Gastrocnemius medialis (tissue), 4 donors: ENCODE measurements at regions not wholly inside any gene's neighbourhood (a gene's known extent, or its start where the extent isn't known, plus 50 kb on each side); places are given as distances from the start of the nearest gene placed in this dataset.
A peak's percentile ranks its signal among the peaks of the same experiment; 100 is the strongest.

Source experiments
- ATAC-seq, 2 donors: fragments of 150-250 bp; one replicate each; pipeline ENCODE4 v1.9.1; 2016
- DNase-seq, 2 donors: peaks; one replicate each; pipeline ENCODE4 v3.0.0-alpha.2; 2019
- H3K27ac ChIP-seq, 4 donors: fragments of 200-600 bp; sonication (generic); 1 replicate in 1 of 4; 2 replicates in 3 of 4; pipeline ENCODE4 v1.5.1; 2016 to 2018; ENCODE audit warnings: mild to moderate bottlenecking in 2 of 4, moderate library complexity in 1 of 4
- H3K27me3 ChIP-seq, 3 donors: fragments of 200-600 bp; sonication (generic) in 2 of 3; 1 replicate in 1 of 3; 2 replicates in 2 of 3; pipeline versions ENCODE4 v1.5.1 to v1.6.0; 2016 to 2019; ENCODE audit warnings: mild to moderate bottlenecking in 1 of 3, moderate library complexity in 1 of 3
- H3K36me3 ChIP-seq, 2 donors: fragments of 200-600 bp; sonication (generic) in 1 of 2; one replicate each; pipeline ENCODE4 v1.5.1; 2017 to 2018
- H3K4me1 ChIP-seq, 2 donors: fragments of 200-600 bp; sonication (generic) in 1 of 2; one replicate each; pipeline ENCODE4 v1.5.1; 2016 to 2017; ENCODE audit warnings: mild to moderate bottlenecking in 2 of 2
- H3K4me3 ChIP-seq, 4 donors: fragments of 200-600 bp; sonication (generic) in 3 of 4; 1 replicate in 1 of 4; 2 replicates in 3 of 4; pipeline ENCODE4 v1.5.1; 2016 to 2019; ENCODE audit warnings: mild to moderate bottlenecking in 2 of 4
- H3K9me3 ChIP-seq, 3 donors: fragments of 200-600 bp; sonication (generic) in 2 of 3; 1 replicate in 1 of 3; 2 replicates in 2 of 3; pipeline ENCODE4 v1.5.1; 2016 to 2019
- POLR2A ChIP-seq, 2 donors: fragments of 450-650 bp; IDR thresholded peaks; one replicate each; pipeline ENCODE4 v1.6.1; 2017; ENCODE audit warnings: antibody characterized with exemption in 2 of 2, mild to moderate bottlenecking in 2 of 2, moderate library complexity in 2 of 2
- in situ Hi-C, 4 donors: fragments of 200-750 bp; cut with MboI; loops; one replicate each; pipeline versions ENCODE4 v1.15.0 to v1.8.0; 2017; ENCODE audit warnings: low sequenced_read_pairs in 4 of 4
- intact Hi-C: fragments of 100-400 bp; cut with DNase I; formaldehyde crosslinking; loops from one replicate; pipeline ENCODE4 v1.15.1; 2023; ENCODE audit warnings: low total_unique reads
- TF ChIP-seq, protein P1 (sequence below), 5 experiments: fragments of 450-650 bp in 3 of 5; fragments of 200-600 bp in 2 of 5; sonication (generic) in 2 of 5; IDR thresholded peaks in 4 of 5; conservative IDR thresholded peaks in 1 of 5; 1 replicate in 4 of 5; 2 replicates in 1 of 5; pipeline ENCODE4 v1.5.1; 2016 to 2019; ENCODE audit warnings: antibody characterized with exemption in 5 of 5, mild to moderate bottlenecking in 3 of 5, moderate library complexity in 3 of 5

DNA sequence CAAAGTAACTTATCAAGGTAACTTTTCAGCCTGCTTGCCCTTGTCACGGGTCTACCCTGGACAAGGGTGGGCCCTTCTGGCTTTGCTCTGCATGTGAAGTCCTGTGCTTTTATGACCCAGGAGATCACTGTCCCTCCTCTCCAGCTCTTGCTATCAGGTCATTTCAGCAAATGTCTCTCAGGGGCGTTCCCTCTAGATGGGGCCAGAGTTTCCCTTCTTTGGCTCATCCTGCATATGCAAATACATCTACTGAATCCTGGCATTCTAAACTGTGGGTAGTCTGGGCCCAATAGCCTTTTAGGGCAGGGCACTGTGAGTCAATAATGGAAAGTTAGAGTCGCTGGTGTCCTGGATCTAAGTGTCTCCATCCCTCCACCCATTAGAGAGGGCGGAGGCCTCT, 366.9 kb upstream of the USP24 start:
- TF ChIP-seq, protein P1, sequence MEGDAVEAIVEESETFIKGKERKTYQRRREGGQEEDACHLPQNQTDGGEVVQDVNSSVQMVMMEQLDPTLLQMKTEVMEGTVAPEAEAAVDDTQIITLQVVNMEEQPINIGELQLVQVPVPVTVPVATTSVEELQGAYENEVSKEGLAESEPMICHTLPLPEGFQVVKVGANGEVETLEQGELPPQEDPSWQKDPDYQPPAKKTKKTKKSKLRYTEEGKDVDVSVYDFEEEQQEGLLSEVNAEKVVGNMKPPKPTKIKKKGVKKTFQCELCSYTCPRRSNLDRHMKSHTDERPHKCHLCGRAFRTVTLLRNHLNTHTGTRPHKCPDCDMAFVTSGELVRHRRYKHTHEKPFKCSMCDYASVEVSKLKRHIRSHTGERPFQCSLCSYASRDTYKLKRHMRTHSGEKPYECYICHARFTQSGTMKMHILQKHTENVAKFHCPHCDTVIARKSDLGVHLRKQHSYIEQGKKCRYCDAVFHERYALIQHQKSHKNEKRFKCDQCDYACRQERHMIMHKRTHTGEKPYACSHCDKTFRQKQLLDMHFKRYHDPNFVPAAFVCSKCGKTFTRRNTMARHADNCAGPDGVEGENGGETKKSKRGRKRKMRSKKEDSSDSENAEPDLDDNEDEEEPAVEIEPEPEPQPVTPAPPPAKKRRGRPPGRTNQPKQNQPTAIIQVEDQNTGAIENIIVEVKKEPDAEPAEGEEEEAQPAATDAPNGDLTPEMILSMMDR (IDR thresholded peaks at IDR 0.05 in 4 of 5, conservative IDR thresholded peaks at IDR 0.05 in 1 of 5), result no peak
- no peak for TF ChIP-seq POLR2A (IDR thresholded peaks at IDR 0.05)
- no peak for DNase-seq
- ATAC-seq, result no peak
- Histone ChIP-seq H3K4me1 (peaks cover 7 to 32% of the 10 kb centered on the region in 2 donors), H3K36me3 (no peaks in the 10 kb centered on the region), H3K27me3 (no peaks in the 10 kb centered on the region), H3K9me3 (no peaks in the 10 kb centered on the region), H3K4me3 (no peak overlapping the region), H3K27ac (peak overlapping the region in 2 of 4 donors; percentile 45 to 74)
- in situ Hi-C loops, result no loop called here
- intact Hi-C loops, result no loop called here

DNA sequence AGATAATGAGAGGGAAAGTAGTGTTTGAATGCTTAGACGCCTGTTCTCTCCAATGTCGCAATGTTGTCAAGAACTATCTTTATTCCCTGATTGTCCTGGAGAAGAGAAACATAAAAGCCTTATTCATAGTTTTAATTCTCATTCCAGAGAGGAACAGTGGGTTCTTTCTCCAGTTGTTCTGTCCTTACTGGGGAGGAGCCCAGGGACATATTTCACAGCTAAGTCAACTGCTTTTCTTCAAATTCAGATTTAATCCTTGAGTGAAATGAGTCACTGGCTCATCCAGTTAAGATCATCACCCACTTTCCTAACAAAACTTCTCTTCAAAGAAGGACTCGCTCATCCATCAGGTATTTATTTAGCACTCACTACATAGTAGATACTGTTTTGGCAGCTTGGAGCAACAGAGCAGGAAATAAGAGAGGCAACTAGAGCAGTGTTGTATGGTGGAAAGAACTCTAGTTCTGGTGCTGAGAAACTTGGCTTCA, 365.7 kb upstream of the USP24 start:
- no peaks in the 10 kb centered on the region for H3K27me3 ChIP-seq
- ATAC-seq, result peak; percentile 82 to 89
- TF ChIP-seq POLR2A (IDR thresholded peaks at IDR 0.05), result no peak
- TF ChIP-seq, protein P1 (IDR thresholded peaks at IDR 0.05 in 4 of 5, conservative IDR thresholded peaks at IDR 0.05 in 1 of 5), result no peak
- H3K36me3 ChIP-seq, result no peaks in the 10 kb centered on the region
- in situ Hi-C loops, result no loop called here
- no peaks in the 10 kb centered on the region for H3K9me3 ChIP-seq
- peak overlapping the region; percentile 26 to 74 (median 54) for H3K27ac ChIP-seq
- no peak overlapping the region for H3K4me3 ChIP-seq
- intact Hi-C loops, result no loop called here
- peak; percentile 25 to 30 for DNase-seq
- H3K4me1 ChIP-seq, result peaks cover 7 to 38% of the 10 kb centered on the region in 2 donors

DNA sequence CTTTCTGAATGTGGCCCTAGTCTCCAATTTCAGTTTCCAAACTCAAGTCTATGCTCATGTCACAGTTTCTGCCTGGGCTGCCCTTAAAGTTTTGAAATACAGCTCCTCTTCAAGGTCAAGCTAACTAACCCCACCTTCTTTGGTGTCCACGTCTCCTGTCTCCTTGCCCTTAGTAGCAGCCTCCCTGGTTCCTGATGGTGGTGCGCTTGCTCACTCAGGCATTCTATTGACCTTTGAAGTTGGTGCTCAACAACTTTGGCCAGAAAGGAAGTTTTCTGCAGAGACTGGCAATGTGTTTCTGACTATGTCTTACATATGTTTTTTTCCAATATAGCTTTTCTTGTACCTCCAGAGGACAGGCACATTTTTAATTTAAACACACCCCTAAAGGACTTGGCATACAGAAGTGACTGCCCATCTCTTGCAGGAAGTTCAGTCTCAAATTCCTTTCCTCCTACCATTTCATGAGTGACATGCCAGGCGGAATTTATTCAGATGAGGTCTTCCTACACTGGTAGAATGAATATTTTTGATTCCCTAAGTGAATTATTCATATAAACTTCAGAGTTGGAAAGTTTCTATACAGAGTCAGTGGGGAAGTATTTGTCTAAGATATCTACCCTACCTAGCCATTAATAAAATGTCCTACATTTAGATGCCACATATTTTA, 364.3 kb upstream of the USP24 start:
- no peak for TF ChIP-seq POLR2A (IDR thresholded peaks at IDR 0.05)
- TF ChIP-seq, protein P1 (IDR thresholded peaks at IDR 0.05 in 4 of 5, conservative IDR thresholded peaks at IDR 0.05 in 1 of 5), result no peak
- intact Hi-C loops (no loop called here), in situ Hi-C loops (no loop called here)
- H3K4me1 ChIP-seq, result peaks cover 0 to 29% of the 10 kb centered on the region in 2 donors
- no peaks in the 10 kb centered on the region for H3K27me3 ChIP-seq
- H3K27ac ChIP-seq, result no peak overlapping the region
- DNase-seq (no peak), ATAC-seq (no peak)
- no peak overlapping the region for H3K4me3 ChIP-seq
- H3K9me3 ChIP-seq, result no peaks in the 10 kb centered on the region
- no peaks in the 10 kb centered on the region for H3K36me3 ChIP-seq

DNA sequence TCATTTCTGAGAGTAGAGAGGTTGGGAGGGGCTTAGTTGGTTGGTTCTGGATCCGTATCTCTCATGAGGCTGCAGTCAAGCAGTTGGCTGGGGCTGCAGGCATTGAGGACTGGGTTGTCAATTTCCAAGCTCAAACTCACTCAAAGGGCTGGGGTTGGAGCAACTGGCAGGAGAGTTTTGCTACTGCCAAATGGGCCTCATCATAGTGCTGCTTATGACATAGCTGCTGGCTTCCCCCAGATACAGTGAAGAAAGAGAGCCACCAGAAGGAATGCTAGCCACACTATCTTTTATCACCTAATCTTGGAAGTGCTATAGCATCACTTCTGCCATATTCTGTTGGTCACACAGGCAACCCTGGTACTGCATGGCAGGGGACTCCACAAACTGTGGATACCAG, 363.5 kb upstream of the USP24 start:
- Histone ChIP-seq H3K36me3 (no peaks in the 10 kb centered on the region), H3K27ac (no peak overlapping the region), H3K4me3 (no peak overlapping the region), H3K4me1 (peaks cover 0 to 26% of the 10 kb centered on the region in 2 donors), H3K9me3 (no peaks in the 10 kb centered on the region), H3K27me3 (no peaks in the 10 kb centered on the region)
- intact Hi-C loops, result no loop called here
- TF ChIP-seq, protein P1 (IDR thresholded peaks at IDR 0.05 in 4 of 5, conservative IDR thresholded peaks at IDR 0.05 in 1 of 5), result no peak
- TF ChIP-seq POLR2A (IDR thresholded peaks at IDR 0.05), result no peak
- in situ Hi-C loops, result no loop called here
- no peak for DNase-seq
- no peak for ATAC-seq
